IMR-90 (cell line): ENCODE measurements at regions not wholly inside any gene's neighbourhood (a gene's known extent, or its start where the extent isn't known, plus 50 kb on each side); places are given as distances from the start of the nearest gene placed in this dataset.

Experiments used
- ATAC-seq: fragments of 200-7000 bp; cut with Tn5 transposase; 2 replicates; pipeline ENCODE4 v1.9.1; 2020; ENCODE audit warnings: low read depth, mild to moderate bottlenecking, moderate library complexity
- BruUV-seq: library from RNA; stranded (reverse); fragments of 400-500 nt; replicated peaks from 2 replicates; lab custom pipeline; 2021; lab: Mats Ljungman, UMichigan
- CTCF ChIA-PET: fragments of 300-600 bp; formaldehyde crosslinking; extraction: SDS; loops from one replicate; lab custom pipeline; 2021; ENCODE audit warnings: antibody characterized with exemption; lab: Yijun Ruan, JAX
- POLR2A ChIA-PET: fragments of 300-600 bp; sonication (Branson Sonifier 250); formaldehyde crosslinking; loops from one replicate; lab custom pipeline; 2022; ENCODE audit warnings: antibody characterized with exemption; ENCODE audit not compliant: unreplicated experiment; lab: Charles Lee
- DNase-seq: peaks from one replicate; pipeline ENCODE4 v3.0.0; 2013
- H2AFZ ChIP-seq: replicated peaks from 2 replicates; pipeline ENCODE3; 2013; ENCODE audit warnings: low read length, mild to moderate bottlenecking; ENCODE audit not compliant: poor library complexity
- H2AK5ac ChIP-seq: 2 replicates; pipeline ENCODE4 v1.6.1; 2013; ENCODE audit warnings: low read depth, low read length, inconsistent platforms
- H2AK9ac ChIP-seq: replicated peaks from 2 replicates; pipeline ENCODE3; 2013; ENCODE audit warnings: mild to moderate bottlenecking, low read depth, low read length, moderate library complexity; ENCODE audit not compliant: poor library complexity
- H2BK120ac ChIP-seq: 2 replicates; pipeline ENCODE4 v1.6.1; 2013; ENCODE audit warnings: low read depth, low read length, inconsistent platforms
- H2BK15ac ChIP-seq: 3 replicates; pipeline ENCODE4 v1.6.1; 2013; ENCODE audit warnings: low read depth, low read length, inconsistent platforms
- H2BK20ac ChIP-seq: 2 replicates; pipeline ENCODE4 v1.6.1; 2013; ENCODE audit warnings: low read depth, mild to moderate bottlenecking, inconsistent platforms, low read length, moderate library complexity
- H2BK5ac ChIP-seq: 2 replicates; pipeline ENCODE4 v1.6.1; 2013; ENCODE audit warnings: mild to moderate bottlenecking, low read depth, low read length, inconsistent platforms; ENCODE audit not compliant: poor library complexity, severe bottlenecking
- H3K14ac ChIP-seq: replicated peaks from 2 replicates; pipeline ENCODE4 v1.6.1; 2013; ENCODE audit warnings: low read depth, low read length, inconsistent platforms
- H3K18ac ChIP-seq: 2 replicates; pipeline ENCODE4 v1.6.1; 2013; ENCODE audit warnings: low read depth, low read length, control low read depth
- H3K23ac ChIP-seq: 2 replicates; pipeline ENCODE4 v1.6.1; 2013; ENCODE audit warnings: low read depth, low read length, inconsistent platforms
- H3K27ac ChIP-seq: 2 replicates; pipeline ENCODE4 v1.5.1; 2013; ENCODE audit warnings: mild to moderate bottlenecking, control low read depth, low read length; ENCODE audit not compliant: insufficient read depth
- H3K27me3 ChIP-seq: 2 replicates; pipeline ENCODE4 v1.6.1; 2013; ENCODE audit warnings: low read length; ENCODE audit not compliant: control insufficient read depth, insufficient read depth
- H3K36me3 ChIP-seq: 2 replicates; pipeline ENCODE4 v1.6.1; 2013; ENCODE audit warnings: low read length, mixed read lengths; ENCODE audit not compliant: control insufficient read depth, insufficient read depth
- H3K4ac ChIP-seq: 2 replicates; pipeline ENCODE4 v1.6.1; 2013; ENCODE audit warnings: low read depth, low read length, inconsistent platforms
- H3K4me1 ChIP-seq: 2 replicates; pipeline ENCODE4 v1.6.1; 2013; ENCODE audit warnings: low read length, mixed read lengths; ENCODE audit not compliant: control insufficient read depth, insufficient read depth
- H3K4me2 ChIP-seq: 2 replicates; pipeline ENCODE4 v1.6.1; 2013; ENCODE audit warnings: low read depth, mild to moderate bottlenecking, control low read depth, low read length, moderate library complexity
- H3K4me3 ChIP-seq: 2 replicates; pipeline ENCODE4 v1.5.1; 2013; ENCODE audit warnings: low read depth, mild to moderate bottlenecking, control low read depth, low read length, moderate library complexity; ENCODE audit not compliant: insufficient read depth
- H3K56ac ChIP-seq: 2 replicates; pipeline ENCODE4 v1.6.1; 2013; ENCODE audit warnings: low read length, inconsistent platforms; ENCODE audit not compliant: insufficient read depth; ENCODE audit errors: extremely low read depth
- H3K79me1 ChIP-seq, 2 experiments: 2 replicates each; pipeline ENCODE4 v1.6.1; 2013; ENCODE audit warnings: low read length in 2 of 2, inconsistent platforms in 1 of 2, low read depth in 1 of 2
- H3K9ac ChIP-seq: 2 replicates; pipeline ENCODE4 v1.6.1; 2013; ENCODE audit warnings: low read depth, low read length, control low read depth
- H3K9me1 ChIP-seq: 2 replicates; pipeline ENCODE4 v1.6.1; 2013; ENCODE audit warnings: low read length, inconsistent platforms; ENCODE audit not compliant: insufficient read depth
- H3K9me3 ChIP-seq: 2 replicates; pipeline ENCODE4 v1.6.1; 2013; ENCODE audit warnings: low read length; ENCODE audit not compliant: control insufficient read depth, insufficient read depth
- H4K20me1 ChIP-seq: 2 replicates; pipeline ENCODE4 v1.6.1; 2013; ENCODE audit warnings: low read length, inconsistent platforms; ENCODE audit not compliant: insufficient read depth
- H4K5ac ChIP-seq: 2 replicates; pipeline ENCODE4 v1.6.1; 2013; ENCODE audit warnings: mild to moderate bottlenecking, low read depth, low read length, control low read depth
- H4K8ac ChIP-seq, 2 experiments: 2 replicates each; pipeline ENCODE4 v1.6.1; 2013; ENCODE audit warnings: low read depth in 2 of 2, low read length in 2 of 2, control low read depth in 1 of 2, inconsistent platforms in 1 of 2
- H4K91ac ChIP-seq: 2 replicates; pipeline ENCODE4 v1.6.1; 2013; ENCODE audit warnings: low read depth, low read length, inconsistent platforms; ENCODE audit not compliant: insufficient read depth
- BHLHE40 ChIP-seq: fragments of 150-350 bp; IDR thresholded peaks from 2 replicates; pipeline ENCODE4 v1.6.1; 2016; ENCODE audit warnings: mild to moderate bottlenecking, low read depth, low read length
- CEBPB ChIP-seq: IDR thresholded peaks from 2 replicates; pipeline ENCODE4 v1.6.1; 2012; ENCODE audit warnings: low read depth, low read length, improper control_type of control experiment
- CHD1 ChIP-seq: IDR thresholded peaks from 2 replicates; pipeline ENCODE4 v1.6.1; 2012; ENCODE audit warnings: low read depth, low read length, improper control_type of control experiment
- CTCF ChIP-seq: conservative IDR thresholded peaks from 2 replicates; pipeline ENCODE4 v1.5.1; 2012; ENCODE audit warnings: mild to moderate bottlenecking, low read depth, low read length, improper control_type of control experiment
- ELK1 ChIP-seq: fragments of 150-350 bp; IDR thresholded peaks from 2 replicates; pipeline ENCODE4 v1.6.1; 2016; ENCODE audit warnings: low read depth, mild to moderate bottlenecking, low read length, moderate library complexity, borderline replicate concordance
- FOS ChIP-seq: fragments of 150-350 bp; IDR thresholded peaks from 2 replicates; pipeline ENCODE4 v1.6.1; 2016; ENCODE audit warnings: low read depth, low read length
- MAFK ChIP-seq: IDR thresholded peaks from 2 replicates; pipeline ENCODE4 v1.6.1; 2012; ENCODE audit warnings: low read depth, low read length, improper control_type of control experiment
- MXI1 ChIP-seq: IDR thresholded peaks from 2 replicates; pipeline ENCODE4 v1.6.1; 2012; ENCODE audit warnings: low read depth, mild to moderate bottlenecking, low read length, moderate library complexity, borderline replicate concordance
- NFE2L2 ChIP-seq: fragments of 150-350 bp; IDR thresholded peaks from 2 replicates; pipeline ENCODE4 v1.6.1; 2016; ENCODE audit warnings: low read depth, mild to moderate bottlenecking, low read length
- RAD21 ChIP-seq: IDR thresholded peaks from 2 replicates; pipeline ENCODE4 v1.6.1; 2012; ENCODE audit warnings: low read length, improper control_type of control experiment
- RFX5 ChIP-seq: IDR thresholded peaks from 2 replicates; pipeline ENCODE4 v1.8.0; 2012; ENCODE audit warnings: low read depth, mild to moderate bottlenecking, low read length, moderate library complexity
- SMC3 ChIP-seq: fragments of 150-350 bp; IDR thresholded peaks from 2 replicates; pipeline ENCODE4 v1.6.1; 2016; ENCODE audit warnings: low read depth, mild to moderate bottlenecking, antibody characterized with exemption, low read length, moderate library complexity
- USF2 ChIP-seq: fragments of 150-350 bp; IDR thresholded peaks from 2 replicates; pipeline ENCODE4 v1.6.1; 2017; ENCODE audit warnings: mild to moderate bottlenecking, antibody characterized with exemption, low read length, low read depth
- WGBS, 2 experiments: methylation state at CpG; one replicate each; pipeline versions ENCODE4 v1.1.5 to v1.1.7; 2013; ENCODE audit warnings: missing lambda C conversion rate in 2 of 2; ENCODE audit not compliant: insufficient read length in 1 of 2; ENCODE audit errors: extremely low coverage in 2 of 2; 5-methylcytosine and 5-hydroxymethylcytosine counted together
- dilution Hi-C: fragments of 300-500 bp; cut with HindIII; formaldehyde crosslinking; loops from one replicate; pipeline ENCODE4 v1.14.3; 2018; ENCODE audit warnings: low sequenced_read_pairs; ENCODE audit not compliant: unreplicated experiment
- in situ Hi-C: fragments of 300-500 bp; cut with MboI; formaldehyde crosslinking; loops from 3 replicates; pipeline ENCODE4 v1.14.3; 2019; ENCODE audit warnings: low sequenced_read_pairs, inconsistent platforms, mixed read lengths
- intact Hi-C: fragments of 100-400 bp; cut with micrococcal nuclease; formaldehyde crosslinking; loops from 2 replicates; pipeline ENCODE4 v1.10.0; 2022

GRCh38 chr20:54346276-54346675 lies 129.1 kb upstream of the DOK5 start:
- H3K9ac ChIP-seq = no peak overlapping the region
- intact Hi-C loops = loop anchor here (10.0 kb wide), 2 partner anchors 121 to 211 kb away; no protein-coding TSS in a partner anchor
- CTCF ChIA-PET = no interaction called here

More at GRCh38 chr20:54346276-54346675, 129.1 kb upstream of the DOK5 start:
- no peak overlapping the region for H3K27ac ChIP-seq
- peak overlapping the region; percentile 3; the same call in 1 of the 2 replicates for H2BK120ac ChIP-seq
- no peaks in the 10 kb centered on the region for H3K79me1 ChIP-seq
- ATAC-seq (no peak), DNase-seq (no peak)
- no peak overlapping the region; the same call in 1 of the 2 replicates for H3K4ac ChIP-seq
- dilution Hi-C loops = no loop called here
- no TSS peak for BruUV-seq
- H3K14ac ChIP-seq = 0 out of 2 replicates have a peak overlapping the region, but pooled peaks have one; percentile 3
- H3K56ac ChIP-seq = no peak overlapping the region
- no peak overlapping the region for H2AFZ ChIP-seq
- no peak overlapping the region for H3K4me2 ChIP-seq
- no peaks in the 10 kb centered on the region for H3K27me3 ChIP-seq
- no peaks in the 10 kb centered on the region for H3K9me3 ChIP-seq
- no peak overlapping the region for H2AK5ac ChIP-seq
- in situ Hi-C loops = no loop called here
- no peak overlapping the region for H4K91ac ChIP-seq
- no peak overlapping the region for H2BK20ac ChIP-seq
- WGBS, 2 experiments = no CpG with 5 or more reads among the region's 1 CpG
- peak overlapping the region in 1 of 2 experiments; percentile 21; a peak in 1 of 4 replicates for H4K8ac ChIP-seq
- no peak overlapping the region for H3K4me3 ChIP-seq
- H4K5ac ChIP-seq = no peak overlapping the region
- no peaks in the 10 kb centered on the region for H3K36me3 ChIP-seq
- H2BK15ac ChIP-seq = 0 out of 3 replicates have a peak overlapping the region, but pooled peaks have one; percentile 30
- peaks cover 10% of the 10 kb centered on the region for H3K4me1 ChIP-seq
- no peak overlapping the region for H2AK9ac ChIP-seq
- no peak overlapping the region for H3K23ac ChIP-seq
- H4K20me1 ChIP-seq = no peaks in the 10 kb centered on the region
- H2BK5ac ChIP-seq = no peak overlapping the region
- POLR2A ChIA-PET = no interaction called here
- TF ChIP-seq MAFK (no peak), BHLHE40 (no peak), USF2 (no peak), RFX5 (no peak), FOS (no peak), CTCF (no peak), CHD1 (no peak), RAD21 (no peak), SMC3 (no peak), MXI1 (no peak), NFE2L2 (no peak), ELK1 (no peak), CEBPB (no peak)
- H3K18ac ChIP-seq = no peak overlapping the region
- H3K9me1 ChIP-seq = no peaks in the 10 kb centered on the region
